ENCODE measurements at regions not wholly inside any gene's neighbourhood (a gene's known extent, or its start where the extent isn't known, plus 50 kb on each side); places are given as distances from the start of the nearest gene placed in this dataset.

DNA sequence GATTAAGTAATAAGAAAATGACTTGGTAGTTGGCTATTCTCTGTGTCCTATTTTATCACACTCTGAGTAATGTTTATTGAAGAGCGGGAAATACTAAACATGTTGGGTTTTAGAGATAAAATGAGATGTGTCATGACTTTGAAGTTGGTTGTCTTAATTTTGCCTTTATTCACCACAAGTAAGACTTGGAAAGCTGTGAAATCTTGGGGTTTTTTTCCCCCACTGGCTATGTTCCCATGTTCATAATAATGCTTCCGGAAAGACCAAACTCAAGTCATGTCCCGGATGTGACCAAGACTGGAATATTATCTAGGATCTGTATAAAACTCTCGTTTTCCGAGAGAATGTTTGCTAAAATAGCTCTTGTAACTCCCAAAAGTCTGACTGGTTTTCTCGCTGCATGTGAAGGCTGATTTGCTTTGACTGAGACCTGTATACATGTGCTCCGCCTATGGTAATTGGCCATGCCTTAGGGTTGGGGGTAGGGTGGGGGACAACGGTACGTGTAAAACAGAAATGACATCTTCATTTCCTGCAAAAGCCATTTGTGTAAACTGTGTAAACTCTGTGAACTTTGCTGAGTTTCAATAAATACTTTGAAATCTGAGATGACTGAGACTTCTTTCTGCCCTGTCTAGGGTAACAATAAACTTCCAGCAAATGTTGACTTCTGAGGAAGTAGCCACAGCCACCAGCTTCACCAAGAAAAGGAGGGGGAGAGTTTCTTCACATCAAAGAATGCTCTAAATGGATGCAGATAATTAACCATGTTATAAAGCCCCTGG is 169.6 kb downstream of the ZNF365 start:
- H3K27ac ChIP-seq: no peak overlapping the region
- FAIRE-seq: no peak
- no peak for DNase-seq (ENCODE audit: low read depth in 1 of 2, low spot score in 1 of 2)
- H3K4me3 ChIP-seq: no peak overlapping the region
- TF ChIP-seq, protein P1, sequence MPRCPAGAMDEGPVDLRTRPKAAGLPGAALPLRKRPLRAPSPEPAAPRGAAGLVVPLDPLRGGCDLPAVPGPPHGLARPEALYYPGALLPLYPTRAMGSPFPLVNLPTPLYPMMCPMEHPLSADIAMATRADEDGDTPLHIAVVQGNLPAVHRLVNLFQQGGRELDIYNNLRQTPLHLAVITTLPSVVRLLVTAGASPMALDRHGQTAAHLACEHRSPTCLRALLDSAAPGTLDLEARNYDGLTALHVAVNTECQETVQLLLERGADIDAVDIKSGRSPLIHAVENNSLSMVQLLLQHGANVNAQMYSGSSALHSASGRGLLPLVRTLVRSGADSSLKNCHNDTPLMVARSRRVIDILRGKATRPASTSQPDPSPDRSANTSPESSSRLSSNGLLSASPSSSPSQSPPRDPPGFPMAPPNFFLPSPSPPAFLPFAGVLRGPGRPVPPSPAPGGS (IDR thresholded peaks at IDR 0.05): no peak
- no peak for TF ChIP-seq GATA3 (IDR thresholded peaks at IDR 0.05; ENCODE audit: borderline replicate concordance)
- TF ChIP-seq, protein P2, sequence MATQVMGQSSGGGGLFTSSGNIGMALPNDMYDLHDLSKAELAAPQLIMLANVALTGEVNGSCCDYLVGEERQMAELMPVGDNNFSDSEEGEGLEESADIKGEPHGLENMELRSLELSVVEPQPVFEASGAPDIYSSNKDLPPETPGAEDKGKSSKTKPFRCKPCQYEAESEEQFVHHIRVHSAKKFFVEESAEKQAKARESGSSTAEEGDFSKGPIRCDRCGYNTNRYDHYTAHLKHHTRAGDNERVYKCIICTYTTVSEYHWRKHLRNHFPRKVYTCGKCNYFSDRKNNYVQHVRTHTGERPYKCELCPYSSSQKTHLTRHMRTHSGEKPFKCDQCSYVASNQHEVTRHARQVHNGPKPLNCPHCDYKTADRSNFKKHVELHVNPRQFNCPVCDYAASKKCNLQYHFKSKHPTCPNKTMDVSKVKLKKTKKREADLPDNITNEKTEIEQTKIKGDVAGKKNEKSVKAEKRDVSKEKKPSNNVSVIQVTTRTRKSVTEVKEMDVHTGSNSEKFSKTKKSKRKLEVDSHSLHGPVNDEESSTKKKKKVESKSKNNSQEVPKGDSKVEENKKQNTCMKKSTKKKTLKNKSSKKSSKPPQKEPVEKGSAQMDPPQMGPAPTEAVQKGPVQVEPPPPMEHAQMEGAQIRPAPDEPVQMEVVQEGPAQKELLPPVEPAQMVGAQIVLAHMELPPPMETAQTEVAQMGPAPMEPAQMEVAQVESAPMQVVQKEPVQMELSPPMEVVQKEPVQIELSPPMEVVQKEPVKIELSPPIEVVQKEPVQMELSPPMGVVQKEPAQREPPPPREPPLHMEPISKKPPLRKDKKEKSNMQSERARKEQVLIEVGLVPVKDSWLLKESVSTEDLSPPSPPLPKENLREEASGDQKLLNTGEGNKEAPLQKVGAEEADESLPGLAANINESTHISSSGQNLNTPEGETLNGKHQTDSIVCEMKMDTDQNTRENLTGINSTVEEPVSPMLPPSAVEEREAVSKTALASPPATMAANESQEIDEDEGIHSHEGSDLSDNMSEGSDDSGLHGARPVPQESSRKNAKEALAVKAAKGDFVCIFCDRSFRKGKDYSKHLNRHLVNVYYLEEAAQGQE (IDR thresholded peaks at IDR 0.05): no peak
- TF ChIP-seq MAFK (IDR thresholded peaks at IDR 0.05; ENCODE audit: partially characterized antibody): no peak
- no peak for TF ChIP-seq EHMT2 (IDR thresholded peaks at IDR 0.05; ENCODE audit: low read depth)
- TF ChIP-seq TFCP2L1 (CRISPR knock-in tag; IDR thresholded peaks at IDR 0.05): no peak
- no peak overlapping the region for H3K4me2 ChIP-seq
- H3K9me3 ChIP-seq: no peaks in the 10 kb centered on the region
- CTCF ChIA-PET: interaction anchor here (1.2 to 2.5 kb wide), 2 partner anchors 11 to 50 kb away, joined by 4 to 6 read pairs; no protein-coding TSS in a partner anchor
- ATAC-seq: no peak
- POLR2A ChIA-PET: no interaction called here
- H3K4me1 ChIP-seq: no peaks in the 10 kb centered on the region
- WGBS (ENCODE audit: missing lambda C conversion rate): 40% methylated on average over 9 of the region's 9 CpGs

DNA sequence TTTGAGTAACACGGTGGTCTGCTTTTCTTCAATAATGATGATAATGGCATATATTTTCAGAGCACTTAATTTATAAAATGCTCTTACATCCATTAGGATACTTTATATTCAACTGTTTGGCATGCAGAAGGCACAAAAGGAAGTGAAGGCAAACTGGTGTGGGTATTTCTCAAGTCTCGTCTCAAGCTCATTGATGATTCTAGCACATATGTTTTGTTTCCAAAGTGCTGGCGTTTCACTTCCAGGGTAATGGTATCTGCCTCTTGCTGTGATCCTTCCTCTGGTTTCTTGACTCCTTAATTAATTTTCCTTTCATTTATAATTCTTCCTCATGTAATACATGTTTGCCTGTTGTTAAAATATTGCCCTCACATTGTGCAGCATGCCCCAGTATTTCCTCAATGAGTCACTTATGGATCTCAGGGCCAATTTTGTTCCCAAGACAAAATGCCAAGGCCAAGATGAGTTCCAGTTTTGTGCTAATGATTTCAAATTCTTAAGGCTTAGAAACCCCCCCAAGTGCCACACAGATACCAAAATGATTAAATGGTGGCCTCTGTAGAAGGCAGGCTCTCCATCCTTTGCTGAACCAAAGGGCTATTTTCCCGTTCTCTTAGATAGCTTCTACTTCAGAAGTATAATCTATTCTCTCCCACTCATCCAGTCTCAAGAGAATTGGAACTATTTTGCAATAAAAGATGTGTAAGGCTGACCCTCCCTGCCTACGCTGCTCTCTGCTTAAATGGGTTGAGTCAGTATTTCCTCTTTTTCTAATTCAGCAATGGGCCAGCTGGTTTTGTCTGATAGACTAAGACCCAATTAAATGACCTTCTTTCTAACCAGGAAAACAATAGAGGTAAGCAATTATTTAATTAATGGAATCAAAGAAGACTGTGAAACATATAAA is 171.2 kb downstream of the ZNF365 start:
- CTCF ChIA-PET: interaction anchor here (1.2 to 2.5 kb wide), 2 partner anchors 9 to 48 kb away, joined by 4 to 6 read pairs; no protein-coding TSS in a partner anchor
- DNase-seq (ENCODE audit: low read depth in 1 of 2, low spot score in 1 of 2): no peak
- Histone ChIP-seq H3K4me1 (no peaks in the 10 kb centered on the region), H3K4me2 (no peak overlapping the region), H3K27ac (no peak overlapping the region), H3K9me3 (no peaks in the 10 kb centered on the region), H3K4me3 (no peak overlapping the region)
- no peak for TF ChIP-seq NR3C1 (IDR thresholded peaks at IDR 0.05)
- no peak for TF ChIP-seq EHMT2 (IDR thresholded peaks at IDR 0.05; ENCODE audit: low read depth)
- no peak for TF ChIP-seq ESRRA (IDR thresholded peaks at IDR 0.05; ENCODE audit: borderline replicate concordance, low read length)
- no peak for TF ChIP-seq RCOR1 (IDR thresholded peaks at IDR 0.05; ENCODE audit: low read depth, low read length)
- POLR2A ChIA-PET: no interaction called here
- FAIRE-seq: no peak
- no peak for ATAC-seq
- 67% methylated on average over 5 of the region's 5 CpGs for WGBS (ENCODE audit: missing lambda C conversion rate)

DNA sequence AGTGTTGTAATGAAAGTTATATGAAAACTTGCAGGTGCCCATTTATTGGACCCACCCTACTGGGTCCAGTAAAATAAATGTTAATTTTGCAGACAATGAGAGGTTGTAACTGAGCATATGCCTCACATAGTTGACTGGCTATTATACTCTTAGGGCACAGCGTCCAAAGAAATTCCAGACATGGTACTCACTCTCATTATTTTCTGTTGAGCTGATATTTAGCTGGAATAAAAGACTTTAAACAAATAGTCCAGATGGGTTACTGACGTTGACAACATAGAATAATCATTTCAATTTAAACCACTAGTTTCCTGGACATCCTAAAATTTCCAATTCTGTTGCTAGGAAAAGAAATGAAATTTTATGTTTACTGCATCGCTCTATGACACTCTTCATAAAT is 174.5 kb downstream of the ZNF365 start:
- ChIA-PET POLR2A (no interaction called here), CTCF (interaction anchor here (1.2 kb wide), 1 partner anchor 8 kb away, joined by 4 read pairs; no protein-coding TSS in a partner anchor)
- ATAC-seq (no peak), DNase-seq (ENCODE audit: low read depth in 1 of 2, low spot score in 1 of 2) (no peak), FAIRE-seq (no peak)
- H3K4me3 ChIP-seq: no peak overlapping the region
- no peaks in the 10 kb centered on the region for H3K9me3 ChIP-seq
- H3K4me1 ChIP-seq: no peaks in the 10 kb centered on the region
- no peak overlapping the region for H3K27ac ChIP-seq
- TF ChIP-seq, protein P3, sequence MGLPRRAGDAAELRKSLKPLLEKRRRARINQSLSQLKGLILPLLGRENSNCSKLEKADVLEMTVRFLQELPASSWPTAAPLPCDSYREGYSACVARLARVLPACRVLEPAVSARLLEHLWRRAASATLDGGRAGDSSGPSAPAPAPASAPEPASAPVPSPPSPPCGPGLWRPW (IDR thresholded peaks at IDR 0.05): no peak
- TF ChIP-seq, protein P4, sequence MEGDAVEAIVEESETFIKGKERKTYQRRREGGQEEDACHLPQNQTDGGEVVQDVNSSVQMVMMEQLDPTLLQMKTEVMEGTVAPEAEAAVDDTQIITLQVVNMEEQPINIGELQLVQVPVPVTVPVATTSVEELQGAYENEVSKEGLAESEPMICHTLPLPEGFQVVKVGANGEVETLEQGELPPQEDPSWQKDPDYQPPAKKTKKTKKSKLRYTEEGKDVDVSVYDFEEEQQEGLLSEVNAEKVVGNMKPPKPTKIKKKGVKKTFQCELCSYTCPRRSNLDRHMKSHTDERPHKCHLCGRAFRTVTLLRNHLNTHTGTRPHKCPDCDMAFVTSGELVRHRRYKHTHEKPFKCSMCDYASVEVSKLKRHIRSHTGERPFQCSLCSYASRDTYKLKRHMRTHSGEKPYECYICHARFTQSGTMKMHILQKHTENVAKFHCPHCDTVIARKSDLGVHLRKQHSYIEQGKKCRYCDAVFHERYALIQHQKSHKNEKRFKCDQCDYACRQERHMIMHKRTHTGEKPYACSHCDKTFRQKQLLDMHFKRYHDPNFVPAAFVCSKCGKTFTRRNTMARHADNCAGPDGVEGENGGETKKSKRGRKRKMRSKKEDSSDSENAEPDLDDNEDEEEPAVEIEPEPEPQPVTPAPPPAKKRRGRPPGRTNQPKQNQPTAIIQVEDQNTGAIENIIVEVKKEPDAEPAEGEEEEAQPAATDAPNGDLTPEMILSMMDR (IDR thresholded peaks at IDR 0.05): no peak
- TF ChIP-seq RAD21 (conservative IDR thresholded peaks at IDR 0.05 in 1 of 2, IDR thresholded peaks at IDR 0.05 in 1 of 2) (no peak), HOXA7 (CRISPR knock-in tag; IDR thresholded peaks at IDR 0.05) (no peak), CHD2 (IDR thresholded peaks at IDR 0.05; ENCODE audit: low read length, partially characterized antibody) (no peak), NR3C1 (IDR thresholded peaks at IDR 0.05) (no peak), HDAC2 (IDR thresholded peaks at IDR 0.05) (no peak)
- 14% methylated on average over 3 of the region's 3 CpGs for WGBS (ENCODE audit: missing lambda C conversion rate)
- no peak overlapping the region for H3K4me2 ChIP-seq
